WI38 (cell line): ENCODE measurements at regions not wholly inside any gene's neighbourhood (a gene's known extent, or its start where the extent isn't known, plus 50 kb on each side); places are given as distances from the start of the nearest gene placed in this dataset.

Experiments
- H3K4me3 ChIP-seq: 2 replicates; pipeline ENCODE4 v1.5.1; 2011; ENCODE audit warnings: low read depth, mild to moderate bottlenecking, control low read depth, low read length
- TF ChIP-seq, protein P1 (sequence below): IDR thresholded peaks from 2 replicates; pipeline ENCODE4 v1.5.1; 2012; ENCODE audit warnings: low read depth, mild to moderate bottlenecking, control low read depth, low read length

DNA sequence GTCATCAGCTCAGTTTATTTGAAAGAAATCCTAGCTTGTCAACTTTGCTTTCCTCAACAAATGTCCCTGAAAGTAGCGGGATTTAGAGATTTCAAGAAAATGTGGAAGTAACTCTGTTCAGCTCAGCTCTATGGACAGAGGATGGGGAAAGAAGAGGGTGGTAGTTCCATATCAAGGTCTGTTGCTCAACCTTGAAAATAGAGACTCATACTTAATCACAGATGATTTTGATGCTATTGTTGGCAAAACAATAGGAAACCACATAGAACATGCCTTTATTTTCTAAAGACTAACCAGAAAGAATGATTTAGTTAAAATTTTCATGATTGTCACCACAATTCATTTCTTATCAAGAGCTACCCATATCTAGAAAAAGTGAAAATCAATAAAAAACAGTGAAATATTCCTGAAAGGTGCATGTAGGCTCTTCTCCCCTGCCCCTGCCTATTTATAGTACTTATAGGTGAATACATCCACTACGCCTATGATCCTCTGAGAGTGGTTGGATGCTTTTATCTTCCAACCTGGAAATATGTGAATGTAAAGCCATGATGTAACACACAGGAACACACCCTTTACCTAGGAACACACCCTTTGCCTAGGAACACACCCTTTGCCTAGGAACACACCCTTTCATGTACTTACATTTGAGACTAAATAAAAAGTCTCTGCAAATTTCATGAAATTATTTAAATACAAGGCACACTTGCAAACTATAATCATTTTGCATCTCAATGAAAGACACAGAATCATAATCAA is 65.8 kb downstream of the ETAA1 start:
- H3K4me3 ChIP-seq = no peak overlapping the region
- TF ChIP-seq, protein P1, sequence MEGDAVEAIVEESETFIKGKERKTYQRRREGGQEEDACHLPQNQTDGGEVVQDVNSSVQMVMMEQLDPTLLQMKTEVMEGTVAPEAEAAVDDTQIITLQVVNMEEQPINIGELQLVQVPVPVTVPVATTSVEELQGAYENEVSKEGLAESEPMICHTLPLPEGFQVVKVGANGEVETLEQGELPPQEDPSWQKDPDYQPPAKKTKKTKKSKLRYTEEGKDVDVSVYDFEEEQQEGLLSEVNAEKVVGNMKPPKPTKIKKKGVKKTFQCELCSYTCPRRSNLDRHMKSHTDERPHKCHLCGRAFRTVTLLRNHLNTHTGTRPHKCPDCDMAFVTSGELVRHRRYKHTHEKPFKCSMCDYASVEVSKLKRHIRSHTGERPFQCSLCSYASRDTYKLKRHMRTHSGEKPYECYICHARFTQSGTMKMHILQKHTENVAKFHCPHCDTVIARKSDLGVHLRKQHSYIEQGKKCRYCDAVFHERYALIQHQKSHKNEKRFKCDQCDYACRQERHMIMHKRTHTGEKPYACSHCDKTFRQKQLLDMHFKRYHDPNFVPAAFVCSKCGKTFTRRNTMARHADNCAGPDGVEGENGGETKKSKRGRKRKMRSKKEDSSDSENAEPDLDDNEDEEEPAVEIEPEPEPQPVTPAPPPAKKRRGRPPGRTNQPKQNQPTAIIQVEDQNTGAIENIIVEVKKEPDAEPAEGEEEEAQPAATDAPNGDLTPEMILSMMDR = no peak

DNA sequence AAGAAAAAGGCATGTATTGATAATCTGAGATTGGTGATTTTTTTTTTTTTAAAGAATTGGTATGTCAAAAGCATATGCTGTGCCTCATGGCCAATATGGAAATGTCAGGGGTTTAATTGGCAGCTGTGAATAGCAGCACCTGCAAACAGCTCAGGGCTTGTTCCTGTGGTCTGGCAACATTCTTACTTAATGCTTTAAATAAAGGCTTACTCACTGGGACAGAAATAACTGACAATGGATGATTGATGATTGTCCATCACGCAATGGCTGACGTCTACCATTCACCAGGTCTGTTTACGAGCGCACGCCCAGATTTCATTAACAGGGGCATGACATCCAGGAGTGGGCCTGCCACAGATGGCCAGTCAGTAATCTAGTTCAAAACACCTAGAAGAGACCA is 66.7 kb downstream of the ETAA1 start:
- H3K4me3 ChIP-seq = no peak overlapping the region

DNA sequence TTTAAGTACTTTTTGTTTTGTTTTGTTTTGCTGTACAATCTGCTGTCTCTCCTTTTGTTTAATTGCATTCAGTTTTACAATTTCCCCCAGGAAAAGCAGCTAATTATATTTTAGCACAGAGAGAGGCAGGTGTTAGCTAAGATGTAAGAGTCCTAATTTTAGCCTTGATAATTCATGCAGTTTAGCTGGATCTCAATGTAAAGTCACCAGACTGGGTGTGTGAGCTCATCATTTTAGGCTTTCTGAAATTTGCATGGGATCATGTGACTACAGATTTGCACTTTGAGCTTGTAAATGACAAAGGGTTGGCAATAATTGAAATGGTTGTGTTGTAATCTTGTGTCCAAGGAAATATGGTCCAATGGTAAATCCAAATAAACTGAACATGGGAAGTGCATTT is 68.5 kb downstream of the ETAA1 start:
- TF ChIP-seq, protein P1 = no peak
- H3K4me3 ChIP-seq = no peak overlapping the region

More for the DNA sequence above, 66.7 kb downstream of the ETAA1 start:
- TF ChIP-seq, protein P1 = no peak

DNA sequence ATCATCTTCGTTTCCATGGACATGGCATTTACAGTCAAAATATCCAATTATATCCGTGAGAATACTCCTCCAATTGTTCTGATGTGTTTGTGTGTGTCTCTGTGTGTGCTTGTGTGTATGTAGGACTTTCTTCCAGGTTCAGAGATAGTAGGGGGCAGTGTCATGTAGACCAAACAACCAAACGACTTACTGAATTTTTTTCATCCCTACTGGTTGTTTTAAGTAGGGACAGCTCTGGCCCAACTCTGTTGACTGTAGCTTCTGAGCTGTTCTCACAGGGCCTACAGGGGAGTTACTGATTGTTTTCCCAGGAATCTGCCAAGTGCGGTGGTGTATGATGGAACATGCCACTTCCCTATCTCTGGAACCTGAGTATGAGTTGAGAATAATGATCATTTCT is 69.6 kb downstream of the ETAA1 start:
- no peak overlapping the region for H3K4me3 ChIP-seq
- TF ChIP-seq, protein P1 = no peak

DNA sequence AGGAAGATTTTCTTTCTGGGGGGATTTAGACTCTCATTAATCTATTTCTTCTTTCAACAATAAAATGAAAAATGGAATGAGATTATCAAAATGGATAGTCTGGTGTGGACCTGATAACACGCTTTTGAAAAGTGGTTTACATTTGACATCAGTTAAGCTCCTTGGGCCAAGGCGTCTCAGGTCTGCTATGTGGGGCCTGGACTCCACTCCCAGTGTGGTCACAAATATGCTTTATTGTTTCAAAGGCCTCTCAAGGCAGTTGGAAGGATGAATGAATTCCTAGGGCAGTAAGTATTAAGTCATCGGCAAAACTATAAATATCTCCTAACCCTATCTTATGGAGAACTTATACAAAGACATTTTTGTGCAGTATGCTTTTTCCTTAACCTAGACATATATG is 74.5 kb downstream of the ETAA1 start:
- TF ChIP-seq, protein P1 = no peak
- no peak overlapping the region for H3K4me3 ChIP-seq

DNA sequence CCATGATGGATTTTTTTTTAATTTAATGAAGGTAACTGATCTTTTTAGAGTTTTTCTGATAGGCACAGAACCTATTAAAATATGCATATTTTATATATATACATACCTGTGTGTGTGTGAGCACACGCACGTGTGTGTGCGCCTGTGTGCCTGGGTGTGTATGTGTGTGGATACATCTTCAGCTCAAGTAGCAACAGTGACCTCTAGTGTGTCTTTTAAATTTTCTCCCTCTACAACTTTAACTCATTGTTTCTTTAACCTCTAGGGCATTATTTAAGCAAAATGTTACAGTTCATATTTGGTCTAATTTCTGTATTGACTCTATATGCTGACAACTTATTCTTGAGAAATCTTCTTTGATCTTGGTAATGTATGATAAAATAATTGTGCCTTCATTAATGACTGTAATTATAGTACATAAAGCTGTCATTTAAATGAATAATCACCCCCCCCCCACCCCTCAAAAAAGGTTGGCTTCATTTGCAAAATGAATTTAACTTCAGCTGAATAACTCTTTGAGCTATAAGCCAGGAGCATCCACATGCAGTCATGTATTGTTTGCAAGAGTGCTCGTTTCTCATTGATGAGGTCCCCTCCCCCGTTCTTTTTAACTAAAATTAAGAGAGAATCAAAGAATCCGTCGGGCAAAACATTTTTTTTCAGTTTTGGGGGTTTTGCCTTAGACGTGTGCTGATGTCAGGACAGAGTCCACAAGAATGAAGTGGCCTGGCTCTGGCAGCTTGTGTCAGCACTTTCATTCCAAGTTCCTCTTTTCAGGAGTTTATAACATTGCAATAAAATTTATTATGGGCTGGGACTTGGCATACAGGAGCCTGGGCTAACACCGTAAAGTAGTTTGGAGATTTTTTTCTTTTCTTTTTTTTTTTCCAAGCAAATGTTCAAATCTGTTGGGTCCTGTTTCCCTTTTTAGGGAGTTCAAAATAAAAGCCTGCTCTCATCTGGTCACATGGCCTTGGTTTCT is 80.0 kb downstream of the ETAA1 start:
- TF ChIP-seq, protein P1 = peak; percentile 33; the same call in 1 of the 2 replicates
- no peak overlapping the region for H3K4me3 ChIP-seq

DNA sequence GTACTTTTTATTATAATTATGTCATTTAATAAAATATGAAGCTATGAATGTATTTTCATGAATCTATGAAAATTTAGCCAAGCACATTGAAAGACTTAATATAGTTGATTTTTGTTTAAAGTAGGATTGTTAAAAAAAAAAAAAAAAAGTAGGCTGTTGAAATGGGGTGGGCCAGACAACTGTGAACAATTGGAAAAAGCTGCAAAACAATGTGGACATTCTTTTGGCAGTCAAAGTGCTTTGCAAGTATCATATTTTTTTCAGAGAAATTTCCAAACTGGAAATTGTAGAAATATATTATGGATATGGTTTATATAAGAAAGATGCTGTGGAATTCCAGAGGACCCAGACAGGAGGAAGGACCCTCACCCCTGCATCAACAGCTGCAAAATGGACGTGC is 82.1 kb downstream of the ETAA1 start:
- TF ChIP-seq, protein P1 = no peak
- H3K4me3 ChIP-seq = no peak overlapping the region
